GM15510 (cell line): ENCODE measurements at regions not wholly inside any gene's neighbourhood (a gene's known extent, or its start where the extent isn't known, plus 50 kb on each side); places are given as distances from the start of the nearest gene placed in this dataset.

Source experiments
- POLR2A ChIP-seq: IDR thresholded peaks from 3 replicates; pipeline ENCODE4 v1.6.1; 2011; ENCODE audit warnings: borderline replicate concordance; ENCODE audit not compliant: insufficient read length; ENCODE audit errors: extremely low read depth

GRCh38 chr5:90131383-90132133 lies 278.0 kb downstream of the CETN3 start:
- no peak for TF ChIP-seq POLR2A

DNA sequence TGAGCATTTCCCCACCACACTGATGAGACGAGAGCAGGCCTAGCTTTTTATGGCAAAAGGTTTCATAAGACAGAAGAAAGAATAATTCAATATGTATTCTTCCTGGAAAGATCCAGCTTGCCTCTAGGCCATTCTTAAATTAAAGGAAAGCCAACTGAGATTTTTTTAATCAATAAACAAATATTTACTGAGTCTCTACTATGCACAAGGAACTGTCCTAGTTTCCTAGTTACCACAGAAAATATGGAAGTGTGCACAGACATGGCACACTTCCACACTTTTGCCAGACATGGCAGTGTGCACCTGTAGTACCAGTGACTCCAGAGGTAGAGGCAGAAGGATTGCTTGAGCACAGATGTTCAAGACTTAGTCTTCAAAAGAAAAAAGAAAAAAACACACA lies 281.0 kb downstream of the CETN3 start:
- TF ChIP-seq POLR2A = no peak

DNA sequence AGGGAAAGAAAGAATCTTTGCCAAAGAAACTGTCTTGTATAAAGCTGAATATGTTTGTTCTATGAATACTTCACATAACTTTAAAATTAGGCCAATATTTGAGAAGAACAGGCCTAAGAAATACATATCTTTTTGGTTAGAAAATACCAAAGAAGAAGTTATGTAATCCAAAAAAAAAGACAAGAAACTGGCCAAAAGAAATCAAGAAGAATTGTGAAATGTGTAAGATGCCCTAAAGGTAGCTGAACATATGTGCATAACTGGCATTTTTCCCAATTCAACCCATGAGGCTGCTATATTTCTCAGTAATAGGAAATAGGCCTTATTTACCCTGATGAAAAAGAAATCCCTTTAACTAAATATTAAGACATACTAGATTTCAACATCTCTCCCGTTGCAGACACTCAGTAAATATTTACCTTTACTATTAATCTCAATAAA lies 290.0 kb downstream of the CETN3 start:
- TF ChIP-seq POLR2A = no peak

- TF ChIP-seq POLR2A = no peak
Measured at GRCh38 chr5:90117005-90117404, 292.6 kb downstream of the CETN3 start.

- no peak for TF ChIP-seq POLR2A
Measured at GRCh38 chr5:90113108-90113507, 296.4 kb downstream of the CETN3 start.

DNA sequence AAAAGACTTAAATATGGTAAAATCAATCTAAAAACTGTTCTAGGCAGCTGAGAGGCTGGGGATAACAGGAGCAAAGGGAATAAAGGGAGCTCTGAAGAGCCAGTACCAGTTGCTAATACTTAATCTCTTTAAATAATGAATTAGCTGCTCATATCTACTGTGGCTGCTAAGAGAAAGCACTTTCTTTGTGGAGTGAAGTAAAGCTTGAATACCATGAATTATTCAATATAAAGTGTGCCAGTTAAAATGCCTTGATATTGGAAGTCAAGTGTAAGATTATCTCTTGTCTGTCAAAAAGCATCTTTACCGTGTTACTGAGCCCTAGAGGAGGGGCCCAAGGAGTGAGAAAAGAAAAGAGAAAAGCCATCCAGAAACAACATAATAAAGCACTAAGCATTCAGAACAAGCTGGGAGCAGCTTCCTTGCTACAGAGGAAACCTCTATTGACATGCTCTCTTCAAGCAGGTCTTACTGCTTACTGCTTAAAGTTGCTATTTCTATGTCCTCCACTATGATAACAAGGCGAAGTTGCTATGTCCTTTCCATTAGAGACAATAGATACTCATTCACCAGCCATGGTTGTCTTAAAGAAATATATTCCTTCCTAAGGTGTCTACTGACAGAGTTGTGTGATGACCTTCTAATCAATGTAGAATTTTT lies 297.4 kb downstream of the CETN3 start:
- no peak for TF ChIP-seq POLR2A

DNA sequence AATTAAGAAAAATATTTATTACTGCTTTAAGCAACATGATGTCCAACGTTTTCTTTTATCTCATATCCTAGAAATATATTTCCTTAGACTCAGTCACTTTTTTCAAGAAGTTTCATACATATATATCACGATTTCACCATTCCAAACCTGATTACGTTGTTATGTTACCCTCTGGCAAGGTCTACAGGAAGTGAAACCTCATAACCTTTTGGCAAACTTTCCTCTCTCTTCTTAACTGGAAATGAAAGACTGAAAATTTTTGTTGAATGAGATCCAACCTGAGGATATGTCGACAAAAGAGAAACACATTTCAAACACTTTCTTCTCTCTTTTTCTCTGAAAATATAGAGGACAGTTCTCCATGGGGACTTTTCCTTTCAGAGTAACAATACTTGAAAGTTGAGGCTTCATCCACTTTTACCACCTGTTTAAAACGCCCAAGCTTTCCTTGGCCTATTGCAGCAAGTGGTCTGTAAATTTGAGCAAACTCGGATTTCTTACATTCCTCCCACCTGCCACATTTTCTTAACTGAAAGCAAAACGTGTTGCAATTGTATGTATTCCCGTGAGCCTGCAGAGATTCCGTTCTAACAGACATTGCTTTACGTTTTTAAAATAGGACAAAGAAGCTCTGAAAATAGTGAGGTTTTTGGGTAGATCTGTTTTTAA lies 298.1 kb downstream of the CETN3 start:
- no peak for TF ChIP-seq POLR2A

DNA sequence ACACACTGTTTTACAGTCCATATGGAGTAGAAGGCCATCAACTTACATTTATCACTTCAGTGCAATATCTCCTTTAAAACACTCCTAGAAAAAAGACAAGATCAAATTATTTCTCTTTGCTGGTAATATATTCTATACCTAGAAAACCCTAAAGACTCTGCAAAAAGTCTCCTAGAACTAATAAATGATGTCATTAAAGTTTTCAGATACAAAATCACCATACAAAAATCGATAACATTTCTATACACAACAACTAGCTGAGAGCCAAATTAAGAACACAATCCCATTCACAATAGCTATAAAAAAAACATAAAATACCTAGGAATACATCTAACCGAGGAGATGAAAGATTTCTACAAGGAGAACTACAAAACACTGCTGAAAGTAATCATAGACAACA lies 300.3 kb downstream of the CETN3 start:
- no peak for TF ChIP-seq POLR2A

- TF ChIP-seq POLR2A = no peak
Measured at GRCh38 chr5:90099099-90099498, 310.5 kb downstream of the CETN3 start.

- TF ChIP-seq POLR2A = no peak
Measured at GRCh38 chr5:90097082-90097477, 312.5 kb downstream of the CETN3 start.

GRCh38 chr5:90096415-90097081 lies 313.0 kb downstream of the CETN3 start:
- no peak for TF ChIP-seq POLR2A

DNA sequence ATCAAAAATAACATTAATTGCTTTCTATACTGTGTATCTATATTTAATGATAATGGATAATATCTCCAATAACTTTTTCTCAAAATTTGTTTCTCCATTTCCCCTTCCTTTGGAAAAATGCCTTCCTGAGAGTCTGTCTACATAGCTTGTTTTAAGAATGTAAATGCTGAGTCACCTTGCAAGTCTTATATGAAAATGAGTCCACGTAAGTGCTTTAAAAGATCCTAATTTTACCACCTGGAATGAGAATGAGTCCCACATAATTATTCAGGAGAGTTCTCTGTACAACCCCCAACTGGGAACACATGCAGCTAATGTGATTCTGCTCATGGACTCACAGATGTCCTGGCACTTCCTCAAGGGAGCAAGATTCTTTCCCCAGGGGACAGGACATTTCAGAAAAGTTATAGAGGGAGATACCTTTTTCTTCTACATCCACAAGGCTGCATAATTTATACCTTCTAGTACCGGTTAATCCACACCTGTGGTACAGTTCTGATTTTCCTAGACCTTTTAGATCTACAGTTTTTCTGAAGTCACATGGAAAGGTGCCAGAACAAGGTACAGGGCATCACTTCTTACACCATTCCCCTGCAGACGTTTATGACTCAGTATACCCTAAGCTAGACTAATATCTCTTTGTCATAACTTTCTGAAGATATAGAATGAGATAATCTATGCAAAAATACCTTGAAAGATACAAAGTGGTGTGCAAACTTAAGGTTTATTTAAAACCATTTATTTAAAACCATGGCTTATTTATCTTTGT lies 314.1 kb downstream of the CETN3 start:
- no peak for TF ChIP-seq POLR2A

DNA sequence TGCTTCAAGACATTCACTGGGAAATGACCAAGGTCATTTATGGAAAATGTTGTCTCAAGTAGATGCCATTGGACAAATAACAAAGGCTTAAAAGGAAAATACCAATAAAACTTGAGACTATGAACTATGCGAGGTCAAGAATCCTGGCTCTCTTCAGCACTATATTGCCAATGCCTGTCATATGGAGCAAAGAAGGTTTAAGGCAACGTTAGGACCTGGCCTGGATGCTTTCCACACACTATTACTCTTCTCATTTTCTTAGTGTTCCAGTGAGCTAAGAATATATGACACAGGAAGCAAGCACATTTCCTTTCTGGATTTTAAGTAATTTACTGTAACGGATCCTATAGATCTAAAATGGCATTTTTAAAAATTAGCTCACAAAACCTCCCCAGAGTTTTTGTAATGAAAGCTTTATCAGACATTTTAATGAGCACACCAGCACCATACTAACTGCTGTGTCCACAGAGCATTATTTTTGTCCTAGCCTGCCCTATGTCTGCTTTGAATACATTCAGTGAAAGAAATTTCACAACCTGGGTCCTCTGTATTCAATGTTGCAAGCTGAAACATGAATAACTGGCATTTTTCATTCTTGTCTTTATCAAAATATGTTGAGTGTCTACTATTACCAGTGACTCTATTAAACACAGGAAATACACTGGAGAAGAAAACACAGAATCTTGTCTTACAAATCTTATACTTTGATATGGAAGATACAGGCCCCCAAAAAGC lies 315.6 kb downstream of the CETN3 start:
- no peak for TF ChIP-seq POLR2A

DNA sequence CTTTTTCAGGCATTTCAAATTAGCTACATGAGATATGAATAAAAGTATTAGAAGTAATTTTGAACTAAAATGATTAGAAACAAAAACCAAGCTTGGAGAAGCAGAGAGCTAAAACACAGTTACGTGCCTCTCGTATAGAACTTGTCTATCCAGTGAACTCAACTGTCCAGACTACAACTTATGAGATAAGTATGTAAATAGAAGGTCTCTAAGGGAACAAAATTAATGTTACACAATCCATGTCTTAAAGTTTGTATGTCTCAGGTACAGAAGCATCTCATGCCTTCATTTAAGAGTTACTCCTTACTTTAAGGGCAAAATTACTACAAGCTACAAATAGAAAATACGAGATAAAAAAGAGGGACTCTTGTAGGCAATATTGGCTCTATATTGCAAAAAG lies 316.8 kb downstream of the CETN3 start:
- no peak for TF ChIP-seq POLR2A
